Upper lobe of left lung (tissue), 6 donors: ENCODE measurements at regions not wholly inside any gene's neighbourhood (a gene's known extent, or its start where the extent isn't known, plus 50 kb on each side); places are given as distances from the start of the nearest gene placed in this dataset.

Experiments used
- ATAC-seq, 2 donors: fragments of 200-7000 bp; cut with Tn5 transposase; one replicate each; pipeline ENCODE4 v1.9.1; 2022; ENCODE audit warnings: mild to moderate bottlenecking in 2 of 2, moderate library complexity in 2 of 2; ENCODE audit not compliant: low FRiP score in 2 of 2
- DNase-seq, 2 donors: peaks; one replicate each; pipeline ENCODE4 v3.0.0-alpha.2; 2019 to 2020
- H3K27ac ChIP-seq, 4 donors: fragments of 200-600 bp; sonication (generic); one replicate each; pipeline ENCODE4 v1.5.1; 2016 to 2019
- H3K27me3 ChIP-seq, 4 donors: fragments of 200-600 bp; sonication (generic); one replicate each; pipeline ENCODE4 v1.5.1; 2017 to 2019
- H3K36me3 ChIP-seq, 4 donors: fragments of 200-600 bp; sonication (generic); one replicate each; pipeline ENCODE4 v1.5.1; 2016 to 2019
- H3K4me1 ChIP-seq, 4 donors: fragments of 200-600 bp; sonication (generic); one replicate each; pipeline ENCODE4 v1.5.1; 2018 to 2019
- H3K4me3 ChIP-seq, 4 donors: fragments of 200-600 bp; sonication (generic); one replicate each; pipeline ENCODE4 v1.5.1; 2017 to 2019; ENCODE audit warnings: mild to moderate bottlenecking in 2 of 4, moderate library complexity in 1 of 4
- H3K9me3 ChIP-seq, 4 donors: fragments of 200-600 bp; sonication (generic); one replicate each; pipeline ENCODE4 v1.5.1; 2018 to 2019
- CTCF ChIP-seq, 6 experiments: fragments of 450-650 bp in 4 of 6; fragments of 200-600 bp in 2 of 6; sonication (generic) in 2 of 6; IDR thresholded peaks; one replicate each; pipeline ENCODE4 v1.5.1; 2016 to 2019; ENCODE audit warnings: antibody characterized with exemption in 6 of 6
- EP300 ChIP-seq, 4 donors: sonication (generic); formaldehyde crosslinking; IDR thresholded peaks; one replicate each; pipeline ENCODE4 v1.5.1; 2017; ENCODE audit warnings: antibody characterized with exemption in 4 of 4, control low read depth in 2 of 4
- POLR2A ChIP-seq, 4 donors: fragments of 450-650 bp; IDR thresholded peaks; one replicate each; pipeline ENCODE4 v1.5.1; 2016 to 2017; ENCODE audit warnings: antibody characterized with exemption in 4 of 4, mild to moderate bottlenecking in 2 of 4
- POLR2AphosphoS5 ChIP-seq, 2 donors: sonication (generic); formaldehyde crosslinking; IDR thresholded peaks; one replicate each; pipeline ENCODE4 v1.5.1; 2017; ENCODE audit warnings: antibody characterized with exemption in 2 of 2
- whole genome bisulfite sequencing, 2 donors: methylation state at CpG; one replicate each; pipeline ENCODE4 v1.1.5; 2017 to 2018; 5-methylcytosine and 5-hydroxymethylcytosine counted together
- donor health status: DM: no; HTN: no; CAD: no; lungs with moderate emphysema.
- donor health status: DM: no; HTN: yes; CAD: no; lungs with severe emphysema.

- WGBS, 2 donors: 94 to 96% methylated on average over 3 of the region's 3 CpGs
- H3K4me3 ChIP-seq: no peak overlapping the region
- H3K9me3 ChIP-seq: no peaks in the 10 kb centered on the region
- no peaks in the 10 kb centered on the region for H3K4me1 ChIP-seq
- ATAC-seq: no peak
- TF ChIP-seq POLR2A (IDR thresholded peaks at IDR 0.05) (no peak), EP300 (IDR thresholded peaks at IDR 0.05) (no peak), CTCF (IDR thresholded peaks at IDR 0.05) (no peak), POLR2AphosphoS5 (IDR thresholded peaks at IDR 0.05) (no peak)
- no peaks in the 10 kb centered on the region for H3K36me3 ChIP-seq
- no peaks in the 10 kb centered on the region for H3K27me3 ChIP-seq
- H3K27ac ChIP-seq: no peak overlapping the region
- DNase-seq: no peak
Observed at GRCh38 chr5:118603278-118603677, 385.1 kb downstream of the DTWD2 start.

- ATAC-seq: no peak
Observed at GRCh38 chr5:118598311-118598710, 390.0 kb downstream of the DTWD2 start.

GRCh38 chr5:118597543-118597942 is 390.8 kb downstream of the DTWD2 start:
- no peaks in the 10 kb centered on the region for H3K9me3 ChIP-seq
- H3K27me3 ChIP-seq: no peaks in the 10 kb centered on the region
- H3K36me3 ChIP-seq: no peaks in the 10 kb centered on the region
- H3K27ac ChIP-seq: no peak overlapping the region
- no peak overlapping the region for H3K4me3 ChIP-seq
- DNase-seq: no peak
- no peak for ATAC-seq
- TF ChIP-seq POLR2AphosphoS5 (IDR thresholded peaks at IDR 0.05): no peak
- no peak for TF ChIP-seq CTCF (IDR thresholded peaks at IDR 0.05)
- TF ChIP-seq POLR2A (IDR thresholded peaks at IDR 0.05): no peak
- no peak for TF ChIP-seq EP300 (IDR thresholded peaks at IDR 0.05)
- no peaks in the 10 kb centered on the region for H3K4me1 ChIP-seq
- 57 to 62% methylated on average over 3 of the region's 3 CpGs for WGBS, 2 donors

More at GRCh38 chr5:118598311-118598710, 390.0 kb downstream of the DTWD2 start:
- no peak for DNase-seq
- TF ChIP-seq CTCF (IDR thresholded peaks at IDR 0.05) (no peak), EP300 (IDR thresholded peaks at IDR 0.05) (no peak), POLR2AphosphoS5 (IDR thresholded peaks at IDR 0.05) (no peak), POLR2A (IDR thresholded peaks at IDR 0.05) (no peak)
- Histone ChIP-seq H3K9me3 (no peaks in the 10 kb centered on the region), H3K27me3 (no peaks in the 10 kb centered on the region), H3K4me1 (no peaks in the 10 kb centered on the region), H3K27ac (no peak overlapping the region), H3K36me3 (no peaks in the 10 kb centered on the region), H3K4me3 (no peak overlapping the region)
- WGBS, 2 donors: 80 to 88% methylated on average over 3 of the region's 3 CpGs

GRCh38 chr5:118596255-118596654 is 392.1 kb downstream of the DTWD2 start:
- H3K27me3 ChIP-seq: no peaks in the 10 kb centered on the region
- no peaks in the 10 kb centered on the region for H3K36me3 ChIP-seq
- H3K9me3 ChIP-seq: no peaks in the 10 kb centered on the region
- DNase-seq: no peak
- no peak overlapping the region for H3K27ac ChIP-seq
- WGBS, 2 donors: 62 to 75% methylated on average over 4 of the region's 4 CpGs
- no peak for ATAC-seq
- no peaks in the 10 kb centered on the region for H3K4me1 ChIP-seq
- TF ChIP-seq POLR2A (IDR thresholded peaks at IDR 0.05): no peak
- no peak overlapping the region for H3K4me3 ChIP-seq

- H3K4me3 ChIP-seq: no peak overlapping the region
- 88 to 100% methylated on average over 1 of the region's 1 CpG for WGBS, 2 donors
- no peaks in the 10 kb centered on the region for H3K27me3 ChIP-seq
- no peaks in the 10 kb centered on the region for H3K4me1 ChIP-seq
- DNase-seq: no peak
- TF ChIP-seq CTCF (IDR thresholded peaks at IDR 0.05) (no peak), POLR2A (IDR thresholded peaks at IDR 0.05) (no peak), EP300 (IDR thresholded peaks at IDR 0.05) (no peak), POLR2AphosphoS5 (IDR thresholded peaks at IDR 0.05) (no peak)
- H3K9me3 ChIP-seq: no peaks in the 10 kb centered on the region
- no peak overlapping the region for H3K27ac ChIP-seq
- H3K36me3 ChIP-seq: no peaks in the 10 kb centered on the region
- no peak for ATAC-seq
Observed at GRCh38 chr5:118593003-118593328, 395.4 kb downstream of the DTWD2 start.
